Panc1 (cell line): ENCODE measurements at regions not wholly inside any gene's neighbourhood (a gene's known extent, or its start where the extent isn't known, plus 50 kb on each side); places are given as distances from the start of the nearest gene placed in this dataset.

Experiments used
- POLR2AphosphoS5 ChIP-seq: IDR thresholded peaks from 2 replicates; pipeline ENCODE4 v1.6.1; 2012; ENCODE audit warnings: mild to moderate bottlenecking, low read depth, low read length, moderate library complexity
- SIN3A ChIP-seq: IDR thresholded peaks from 2 replicates; pipeline ENCODE4 v1.6.1; 2012; ENCODE audit warnings: low read depth, mild to moderate bottlenecking, low read length, moderate library complexity, borderline replicate concordance; ENCODE audit not compliant: insufficient read depth
- TCF7L2 ChIP-seq: IDR thresholded peaks from 2 replicates; pipeline ENCODE4 v1.6.1; 2011; ENCODE audit warnings: mild to moderate bottlenecking, low read depth, low read length, inconsistent platforms
- TF ChIP-seq, protein P1 (sequence below): fragments of 450-650 bp; IDR thresholded peaks from 2 replicates; pipeline ENCODE4 v1.5.1; 2017; ENCODE audit warnings: mild to moderate bottlenecking
- TF ChIP-seq, protein P2 (sequence below), 2 experiments: IDR thresholded peaks; 2 replicates each; pipeline ENCODE4 v1.6.1; 2011 to 2012; ENCODE audit warnings: low read depth in 2 of 2, control low read depth in 1 of 2, low read length in 1 of 2, mild to moderate bottlenecking in 1 of 2, moderate library complexity in 1 of 2; ENCODE audit not compliant: insufficient read depth in 1 of 2

DNA sequence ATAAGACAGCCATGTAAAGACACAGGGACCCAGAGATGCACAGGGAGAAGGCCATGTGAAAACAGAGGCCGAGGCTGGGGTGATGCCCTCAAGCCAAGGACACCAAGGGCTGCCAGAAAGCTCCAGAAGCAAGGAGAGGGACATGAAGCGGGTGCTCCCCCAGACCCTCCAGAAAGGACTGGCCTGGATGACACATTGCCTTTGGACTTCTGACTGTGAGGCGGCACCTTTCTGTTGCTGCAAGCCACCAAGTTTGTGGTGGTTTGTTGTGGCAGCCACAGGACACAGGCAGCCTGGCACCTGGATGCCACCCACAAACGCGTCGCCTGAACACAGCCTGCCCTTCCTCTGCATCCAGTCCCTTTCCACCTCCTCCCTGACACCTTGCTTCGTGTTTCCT lies 67.1 kb downstream of the RHOB start:
- TF ChIP-seq, protein P1, sequence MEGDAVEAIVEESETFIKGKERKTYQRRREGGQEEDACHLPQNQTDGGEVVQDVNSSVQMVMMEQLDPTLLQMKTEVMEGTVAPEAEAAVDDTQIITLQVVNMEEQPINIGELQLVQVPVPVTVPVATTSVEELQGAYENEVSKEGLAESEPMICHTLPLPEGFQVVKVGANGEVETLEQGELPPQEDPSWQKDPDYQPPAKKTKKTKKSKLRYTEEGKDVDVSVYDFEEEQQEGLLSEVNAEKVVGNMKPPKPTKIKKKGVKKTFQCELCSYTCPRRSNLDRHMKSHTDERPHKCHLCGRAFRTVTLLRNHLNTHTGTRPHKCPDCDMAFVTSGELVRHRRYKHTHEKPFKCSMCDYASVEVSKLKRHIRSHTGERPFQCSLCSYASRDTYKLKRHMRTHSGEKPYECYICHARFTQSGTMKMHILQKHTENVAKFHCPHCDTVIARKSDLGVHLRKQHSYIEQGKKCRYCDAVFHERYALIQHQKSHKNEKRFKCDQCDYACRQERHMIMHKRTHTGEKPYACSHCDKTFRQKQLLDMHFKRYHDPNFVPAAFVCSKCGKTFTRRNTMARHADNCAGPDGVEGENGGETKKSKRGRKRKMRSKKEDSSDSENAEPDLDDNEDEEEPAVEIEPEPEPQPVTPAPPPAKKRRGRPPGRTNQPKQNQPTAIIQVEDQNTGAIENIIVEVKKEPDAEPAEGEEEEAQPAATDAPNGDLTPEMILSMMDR: no peak
- TF ChIP-seq, protein P2, sequence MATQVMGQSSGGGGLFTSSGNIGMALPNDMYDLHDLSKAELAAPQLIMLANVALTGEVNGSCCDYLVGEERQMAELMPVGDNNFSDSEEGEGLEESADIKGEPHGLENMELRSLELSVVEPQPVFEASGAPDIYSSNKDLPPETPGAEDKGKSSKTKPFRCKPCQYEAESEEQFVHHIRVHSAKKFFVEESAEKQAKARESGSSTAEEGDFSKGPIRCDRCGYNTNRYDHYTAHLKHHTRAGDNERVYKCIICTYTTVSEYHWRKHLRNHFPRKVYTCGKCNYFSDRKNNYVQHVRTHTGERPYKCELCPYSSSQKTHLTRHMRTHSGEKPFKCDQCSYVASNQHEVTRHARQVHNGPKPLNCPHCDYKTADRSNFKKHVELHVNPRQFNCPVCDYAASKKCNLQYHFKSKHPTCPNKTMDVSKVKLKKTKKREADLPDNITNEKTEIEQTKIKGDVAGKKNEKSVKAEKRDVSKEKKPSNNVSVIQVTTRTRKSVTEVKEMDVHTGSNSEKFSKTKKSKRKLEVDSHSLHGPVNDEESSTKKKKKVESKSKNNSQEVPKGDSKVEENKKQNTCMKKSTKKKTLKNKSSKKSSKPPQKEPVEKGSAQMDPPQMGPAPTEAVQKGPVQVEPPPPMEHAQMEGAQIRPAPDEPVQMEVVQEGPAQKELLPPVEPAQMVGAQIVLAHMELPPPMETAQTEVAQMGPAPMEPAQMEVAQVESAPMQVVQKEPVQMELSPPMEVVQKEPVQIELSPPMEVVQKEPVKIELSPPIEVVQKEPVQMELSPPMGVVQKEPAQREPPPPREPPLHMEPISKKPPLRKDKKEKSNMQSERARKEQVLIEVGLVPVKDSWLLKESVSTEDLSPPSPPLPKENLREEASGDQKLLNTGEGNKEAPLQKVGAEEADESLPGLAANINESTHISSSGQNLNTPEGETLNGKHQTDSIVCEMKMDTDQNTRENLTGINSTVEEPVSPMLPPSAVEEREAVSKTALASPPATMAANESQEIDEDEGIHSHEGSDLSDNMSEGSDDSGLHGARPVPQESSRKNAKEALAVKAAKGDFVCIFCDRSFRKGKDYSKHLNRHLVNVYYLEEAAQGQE (IDR thresholded peaks at IDR 0.05; ENCODE audit: insufficient read depth in 1 of 2, low read depth in 2 of 2, low read length in 1 of 2): no peak
- TF ChIP-seq POLR2AphosphoS5: no peak
- TF ChIP-seq TCF7L2: no peak
- no peak for TF ChIP-seq SIN3A
